Stimulated activated CD8-positive, alpha-beta memory T cell treated with anti-CD3 and anti-CD28 coated beads, Interleukin-7, amount 100 ng/mL, for 1 hour (primary cell): ENCODE measurements at regions not wholly inside any gene's neighbourhood (a gene's known extent, or its start where the extent isn't known, plus 50 kb on each side); places are given as distances from the start of the nearest gene placed in this dataset.

Experiments
- DNase-seq, 2 donors: peaks; one replicate each; pipeline ENCODE4 v3.0.0-alpha.2; 2020; ENCODE audit warnings: low read depth in 2 of 2

DNA sequence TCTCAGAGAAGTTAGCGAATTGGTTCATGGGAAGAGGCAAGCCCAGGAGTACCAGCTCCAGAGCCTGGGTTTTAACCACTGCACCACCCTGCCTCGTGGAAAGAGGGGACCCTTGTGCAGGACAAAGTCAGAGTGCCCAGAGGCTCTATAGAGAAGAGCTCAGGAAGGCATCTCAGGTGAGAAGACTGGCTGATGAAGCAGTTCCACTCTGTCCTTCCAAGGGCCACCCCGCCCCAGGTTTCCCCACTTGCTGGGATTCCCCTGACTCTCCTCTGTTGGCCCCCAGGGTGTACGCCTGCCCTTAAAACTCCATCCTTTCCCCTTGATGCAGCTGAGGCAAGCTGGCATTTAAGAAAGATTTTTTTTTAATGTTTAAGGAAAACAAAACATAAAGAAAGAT lies 265.8 kb downstream of the BUD13 start:
- no peak for DNase-seq

DNA sequence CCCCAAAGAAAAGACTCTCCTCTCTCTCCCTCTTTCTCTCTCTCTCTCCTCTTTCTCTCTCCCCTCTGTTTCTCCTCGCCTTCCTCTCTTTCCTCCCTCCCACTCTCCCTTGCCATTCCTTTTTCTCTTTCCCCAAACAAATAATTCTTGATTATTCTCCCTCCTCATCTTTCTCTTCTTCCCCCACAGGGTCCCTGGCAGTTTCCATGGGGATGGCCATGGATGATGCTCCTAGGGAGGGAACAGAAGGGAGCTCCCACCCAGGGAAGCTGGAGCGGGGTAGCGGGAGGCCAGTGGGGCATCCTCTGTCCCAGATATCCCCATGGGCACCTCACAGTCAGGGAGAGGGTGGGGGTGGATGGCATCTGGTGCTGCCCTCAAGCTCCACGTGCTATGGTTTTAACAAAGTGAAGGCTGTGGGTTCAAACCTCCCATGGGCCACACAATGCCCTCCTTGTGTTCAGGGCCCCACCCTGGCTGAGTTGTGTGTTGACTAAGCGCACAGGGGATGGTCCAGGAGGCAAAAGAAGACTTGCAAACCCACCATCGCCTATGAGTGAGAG lies 266.4 kb downstream of the BUD13 start:
- no peak for DNase-seq

DNA sequence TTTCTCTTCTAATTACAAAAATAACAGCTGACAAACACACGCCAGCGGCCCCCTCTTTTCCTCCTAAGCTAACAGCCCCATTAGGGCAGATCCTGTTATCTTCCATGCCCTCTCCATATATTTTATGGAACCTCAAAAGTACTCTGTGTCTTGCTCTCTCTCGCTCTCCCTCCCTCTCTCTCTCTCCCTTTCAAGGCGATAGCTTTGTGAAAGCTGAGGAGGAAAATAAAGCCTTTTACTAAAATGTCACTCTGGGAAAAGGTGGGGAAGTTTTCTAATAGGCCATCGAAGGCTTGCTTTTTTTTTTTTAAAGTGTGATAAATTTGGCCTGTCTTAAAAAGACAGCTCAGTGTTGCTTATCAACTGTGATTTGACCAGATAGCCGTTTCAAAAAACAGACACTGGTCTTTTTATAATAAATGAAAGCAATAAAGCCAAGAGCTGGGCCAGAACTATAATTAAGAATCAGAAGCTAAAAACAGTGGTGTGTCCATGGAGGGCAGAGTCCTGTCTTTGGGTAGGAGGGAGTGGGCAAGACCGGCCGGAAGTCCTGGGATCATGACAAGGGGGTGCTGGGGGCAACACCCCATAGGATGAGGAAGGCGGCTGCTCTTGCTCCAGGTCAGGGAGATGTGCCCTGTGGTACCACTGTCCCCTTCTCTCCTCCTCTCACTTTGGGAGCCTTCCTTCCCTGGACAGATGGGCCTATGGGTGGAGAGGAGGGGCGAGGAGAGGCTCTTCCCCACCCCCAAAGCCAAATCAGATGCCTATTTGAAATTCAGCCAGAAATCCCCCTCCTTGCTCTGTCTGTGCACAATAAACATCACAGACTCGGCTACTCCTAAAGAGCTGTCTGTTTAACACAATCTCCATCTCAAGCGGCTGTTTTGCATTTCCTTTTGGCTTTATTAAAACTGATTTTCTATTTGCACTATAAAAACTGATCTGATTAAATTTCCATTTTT lies 267.2 kb downstream of the BUD13 start:
- DNase-seq, result no peak

DNA sequence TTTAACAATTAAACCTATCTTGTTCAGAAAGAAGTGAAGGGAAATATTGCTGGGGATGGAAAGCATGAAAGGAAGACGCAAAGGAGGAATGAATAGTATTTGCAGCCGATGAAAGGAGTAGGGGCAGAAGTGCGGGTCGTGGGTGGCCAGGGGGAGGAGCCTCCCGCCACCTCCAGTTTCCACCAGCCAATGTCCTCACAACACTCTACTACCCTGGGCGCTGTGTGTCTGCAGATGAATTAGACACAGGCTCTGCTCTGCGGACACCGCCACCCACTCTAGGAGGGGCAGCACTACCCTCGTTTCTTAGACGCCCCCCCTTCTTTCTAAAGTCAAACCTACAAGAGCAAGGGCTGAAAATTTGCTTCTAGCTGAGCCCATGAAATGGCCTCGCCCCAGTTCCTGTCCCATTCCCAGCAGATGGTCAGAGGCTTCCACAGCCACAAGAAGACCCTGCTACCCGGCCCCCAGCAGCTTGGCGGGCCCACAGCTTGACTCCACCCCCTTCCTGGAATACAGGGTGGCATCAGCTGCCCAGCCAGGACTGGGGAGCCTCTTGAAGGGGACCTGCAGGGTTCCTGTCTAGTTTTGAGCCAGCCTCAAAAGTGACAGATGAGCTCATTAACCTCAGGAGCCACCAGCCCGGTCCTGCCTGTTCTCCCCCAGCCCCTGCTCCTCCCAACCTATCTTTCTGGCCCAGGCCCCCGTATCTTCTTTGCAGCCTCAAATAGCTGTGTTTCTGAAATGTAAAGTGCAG lies 268.1 kb downstream of the BUD13 start:
- no peak for DNase-seq

DNA sequence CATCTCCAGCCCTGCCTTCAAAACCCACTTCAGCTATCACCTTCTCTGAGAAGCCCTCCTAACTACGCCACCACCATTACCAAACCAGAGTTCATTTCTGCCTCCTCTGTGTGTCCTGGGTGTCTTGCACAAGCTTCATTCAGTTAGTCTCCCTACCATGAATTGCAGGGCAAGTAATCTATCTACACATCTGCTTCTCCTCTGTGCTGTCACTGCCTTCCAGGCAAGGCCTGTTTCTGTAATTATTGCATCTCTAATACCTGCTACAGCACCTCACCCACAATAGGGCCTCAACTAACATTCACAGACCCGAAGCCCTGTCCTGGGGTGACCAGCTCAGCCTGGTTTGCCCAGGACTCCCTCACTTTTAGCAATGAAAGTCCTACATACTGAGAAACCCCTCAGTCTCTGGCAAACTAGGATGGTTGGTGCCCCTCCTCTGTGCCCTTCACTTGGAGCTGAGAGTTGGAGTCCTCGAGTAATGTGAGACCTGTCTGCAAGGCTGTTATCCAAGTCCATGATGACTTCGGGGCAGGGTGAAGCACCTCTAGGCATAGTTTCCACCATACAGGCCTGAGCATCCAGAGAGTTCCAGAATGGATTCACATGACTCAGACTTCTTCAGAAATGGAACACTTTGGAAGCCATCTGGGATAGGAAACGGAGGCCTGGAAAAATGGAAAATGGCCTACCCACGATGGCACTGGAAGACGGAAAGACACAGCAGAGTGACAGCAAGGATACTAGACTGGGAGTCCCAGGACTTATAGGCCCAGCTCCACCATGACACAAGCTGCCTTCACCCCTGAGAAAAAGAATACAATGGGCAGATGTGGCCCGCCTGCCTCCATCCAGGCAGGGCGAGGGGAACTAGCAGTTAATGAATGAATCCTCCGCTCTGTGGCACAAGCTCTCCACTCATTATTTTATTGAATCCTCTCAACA lies 269.3 kb downstream of the BUD13 start:
- DNase-seq, result no peak

DNA sequence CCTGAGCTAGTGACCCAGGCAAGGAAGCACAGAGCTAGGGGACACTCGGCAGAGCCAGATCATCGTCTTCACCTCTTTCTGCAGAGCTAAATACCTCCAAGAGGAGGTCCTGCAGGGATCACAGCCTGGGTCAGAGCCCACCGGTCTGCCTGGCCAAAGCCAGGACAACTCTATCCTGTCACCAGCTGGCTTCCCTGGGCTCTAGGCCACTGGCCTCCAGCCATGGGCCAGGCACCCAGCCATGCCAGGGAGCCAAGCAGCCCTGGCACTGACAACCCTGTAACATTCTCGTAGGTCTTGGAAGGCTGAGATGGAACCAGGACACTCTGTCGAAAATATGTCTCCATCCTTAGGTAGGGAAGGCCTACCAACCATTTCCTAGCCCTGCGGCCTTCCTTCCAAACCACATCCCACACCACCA lies 270.1 kb downstream of the BUD13 start:
- DNase-seq, result no peak

DNA sequence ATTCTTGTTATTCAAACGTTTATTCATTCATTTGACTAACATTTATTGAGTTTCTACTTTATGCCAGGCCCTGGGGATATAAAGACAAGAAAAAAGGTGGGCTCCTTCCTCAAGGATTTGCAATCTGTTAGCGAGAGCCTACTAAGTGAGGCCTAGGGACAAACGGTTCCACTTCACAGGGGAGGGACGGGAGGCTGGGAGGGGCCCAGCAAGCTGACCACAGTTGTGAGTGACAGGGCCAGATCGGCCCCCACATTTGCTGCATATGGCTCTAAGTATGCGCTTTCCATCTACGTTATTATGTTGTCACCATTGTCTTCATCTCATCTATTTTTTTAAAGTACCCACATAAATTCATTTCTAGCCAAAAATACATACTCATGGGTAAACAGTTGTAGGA lies 271.1 kb downstream of the BUD13 start:
- DNase-seq, result no peak

DNA sequence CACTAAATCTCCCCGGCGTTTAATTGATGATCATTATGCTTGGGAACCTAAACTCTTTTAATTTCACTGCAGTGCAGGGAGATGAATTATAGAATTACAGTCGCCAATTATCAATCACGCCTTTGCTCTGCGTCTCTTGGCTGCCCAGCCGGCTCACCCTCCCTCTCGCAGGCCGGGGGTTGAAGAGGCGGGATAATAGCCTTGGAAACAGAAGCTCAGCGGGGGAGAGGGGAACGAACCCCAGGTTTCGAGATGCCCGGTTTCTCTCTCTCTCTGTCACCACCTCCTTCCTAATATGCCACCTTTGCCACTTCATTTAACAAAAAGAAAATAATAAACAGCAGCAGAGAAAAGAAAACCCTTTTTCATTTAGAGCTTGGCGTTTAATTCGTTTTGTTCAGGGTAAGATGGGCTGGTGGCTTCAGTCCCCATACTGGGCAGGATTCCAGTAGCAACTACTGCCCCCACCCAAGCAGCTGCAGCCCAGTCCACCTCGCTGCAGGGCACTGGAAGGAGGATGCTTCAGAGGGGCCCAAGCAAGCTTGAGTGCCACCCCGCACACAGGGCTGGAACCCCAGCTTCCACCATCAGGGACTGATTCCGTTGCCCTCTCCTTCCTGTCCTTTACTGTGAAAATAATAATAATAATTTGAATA lies 271.7 kb downstream of the BUD13 start:
- DNase-seq, result no peak

DNA sequence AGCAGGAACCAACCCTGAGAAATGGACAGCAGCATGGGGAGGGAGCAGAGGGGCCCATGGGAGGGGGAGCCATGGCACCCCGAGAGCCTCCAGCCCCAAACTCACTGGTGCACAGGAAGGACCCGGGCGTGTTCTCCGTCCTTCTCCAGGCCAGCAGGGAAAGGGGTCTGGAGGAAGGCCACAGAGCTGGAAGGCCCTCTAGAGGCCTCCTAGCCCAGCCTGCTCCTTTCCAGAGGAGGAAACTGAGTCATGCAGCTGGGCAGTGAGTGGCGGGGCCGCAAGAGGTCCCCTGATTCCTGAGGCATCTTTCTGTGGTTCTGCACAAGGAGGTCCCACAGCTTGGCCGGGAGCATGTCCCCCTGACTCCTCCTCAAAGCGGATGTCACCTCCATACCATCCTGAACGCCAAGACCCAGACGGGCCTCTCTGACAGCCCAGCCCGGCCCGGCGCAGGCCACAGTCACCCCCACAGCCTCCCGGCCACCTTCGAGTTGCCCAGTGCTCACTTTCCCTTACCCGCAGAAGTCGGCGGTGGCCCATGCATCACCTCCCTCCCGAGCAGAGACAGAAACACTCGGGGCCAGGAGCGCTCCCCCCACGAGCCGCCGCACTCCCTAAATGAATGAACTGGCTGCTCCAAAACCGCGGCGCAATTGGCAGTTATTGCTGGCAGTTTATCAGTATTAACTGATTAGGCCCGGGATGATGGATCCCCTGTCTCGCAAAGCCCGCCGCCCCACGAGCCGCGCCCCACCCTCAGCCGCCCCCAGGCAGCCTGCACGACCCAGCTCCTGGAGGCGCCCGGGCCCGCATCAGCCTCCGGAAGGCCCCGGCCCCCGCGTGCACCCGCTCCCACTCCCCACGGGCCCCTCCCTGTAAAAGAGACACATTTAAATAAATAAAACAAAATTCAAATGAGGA lies 272.5 kb downstream of the BUD13 start:
- no peak for DNase-seq

DNA sequence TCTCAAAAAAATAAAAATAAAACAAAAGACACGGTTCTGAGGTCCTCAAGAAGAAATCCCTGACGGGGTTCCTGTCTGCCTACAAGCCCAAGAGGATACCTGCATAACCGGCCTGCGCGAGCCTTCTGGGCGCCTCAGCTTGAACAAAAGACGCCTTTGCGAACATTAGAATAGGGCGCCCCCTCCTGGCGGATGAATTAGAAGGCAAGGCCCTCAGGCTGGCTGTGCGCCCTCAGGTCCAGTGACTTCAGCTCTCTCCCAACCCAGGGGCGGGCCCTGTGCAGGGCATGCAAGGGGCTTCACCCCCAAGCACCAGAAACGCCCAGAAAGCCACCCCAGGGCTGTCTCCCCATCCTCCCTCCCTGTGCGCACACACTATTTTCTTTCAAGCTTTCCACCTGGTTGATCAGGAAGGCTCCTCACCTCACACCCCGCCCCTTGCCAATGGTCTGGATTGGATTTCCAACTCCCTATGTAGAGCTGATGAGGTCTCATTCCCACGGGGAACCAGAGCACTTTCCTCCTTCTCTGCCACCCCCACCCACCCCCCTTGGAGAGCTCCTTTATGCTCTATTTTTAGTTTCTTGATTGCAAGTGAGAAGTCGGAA lies 273.3 kb downstream of the BUD13 start:
- no peak for DNase-seq

DNA sequence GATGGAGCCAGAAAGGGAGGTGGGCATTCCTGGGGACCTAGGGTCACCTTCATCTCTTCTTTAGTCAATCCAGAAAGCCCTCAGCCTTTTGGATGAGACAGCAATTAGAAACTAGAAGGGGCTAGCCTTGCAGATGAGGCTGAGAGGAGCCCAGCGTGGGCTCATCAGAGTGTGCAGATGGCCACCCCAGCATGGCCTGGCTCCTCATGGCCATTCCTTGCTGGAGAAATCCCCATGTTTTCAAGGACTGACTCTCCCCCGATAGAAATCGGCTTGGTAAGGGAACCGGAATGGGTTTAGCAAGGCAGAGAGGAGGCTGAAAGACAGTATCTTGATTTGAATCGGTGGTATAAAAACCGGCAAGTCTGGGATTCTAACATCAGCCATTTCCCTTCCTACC lies 274.6 kb downstream of the BUD13 start:
- no peak for DNase-seq

DNA sequence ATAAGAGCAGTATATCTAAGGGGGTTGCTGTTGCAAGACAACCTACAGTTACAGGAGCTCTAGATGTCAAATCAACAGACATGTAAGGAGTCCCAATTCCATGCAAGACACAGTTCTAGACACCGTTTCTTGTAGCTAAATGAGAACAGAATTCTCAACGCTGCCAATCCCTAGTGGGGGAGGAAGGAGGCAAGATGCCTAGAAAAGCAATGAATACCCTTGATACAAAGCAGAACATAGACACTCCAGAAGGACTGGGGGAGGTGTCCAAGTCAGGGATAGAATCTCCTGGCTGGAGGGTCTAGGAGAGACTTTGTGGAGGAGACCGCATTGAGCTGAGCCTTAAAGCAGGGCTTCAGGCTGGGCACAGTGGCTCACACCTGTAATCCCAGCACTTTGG lies 280.2 kb downstream of the BUD13 start:
- no peak for DNase-seq

DNA sequence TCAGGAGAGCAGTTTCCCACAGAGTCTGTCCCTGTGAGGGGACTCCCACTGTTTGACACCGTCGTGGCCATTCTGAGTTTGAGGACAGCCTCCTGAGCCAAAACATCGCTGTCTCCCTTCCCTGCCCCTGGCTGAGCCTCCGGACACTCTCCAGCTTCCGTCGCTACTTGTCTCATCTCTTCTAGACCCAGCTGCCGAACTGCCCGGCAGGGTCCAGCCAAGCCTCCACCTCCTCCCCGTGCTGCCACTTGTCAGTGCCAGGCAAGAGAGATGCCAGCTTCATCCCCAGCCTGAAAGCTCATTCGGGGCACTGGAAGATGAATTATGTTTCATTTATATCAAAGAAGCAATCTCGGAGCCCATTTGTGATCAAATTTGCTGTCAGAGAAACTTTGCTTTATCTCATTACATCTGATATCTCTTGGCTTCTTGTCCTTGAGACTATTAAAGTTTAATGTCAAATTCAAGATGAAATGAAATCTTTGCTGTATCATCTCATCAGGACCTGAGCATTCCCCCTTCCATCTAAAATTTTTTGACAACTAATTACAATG lies 283.9 kb downstream of the BUD13 start:
- no peak for DNase-seq

DNA sequence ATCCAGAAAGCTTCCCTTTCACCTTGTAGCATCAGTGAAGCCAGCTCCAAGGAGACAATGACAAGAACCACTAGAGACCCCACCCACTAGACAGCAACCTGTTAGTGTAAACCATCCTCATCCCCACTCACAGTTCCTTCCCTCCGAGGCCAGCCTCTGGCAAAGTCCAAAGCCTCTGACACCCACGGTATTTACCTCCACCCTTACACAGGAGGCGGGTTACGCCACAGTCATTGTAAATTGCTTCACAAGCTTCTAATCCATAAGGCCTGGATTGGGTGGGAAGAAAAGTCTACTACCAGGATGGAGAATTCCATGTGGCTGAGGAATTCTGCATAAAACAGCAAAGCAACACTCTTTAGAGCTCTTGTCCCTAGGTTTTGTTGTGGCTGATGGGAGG lies 287.4 kb downstream of the BUD13 start:
- no peak for DNase-seq

DNA sequence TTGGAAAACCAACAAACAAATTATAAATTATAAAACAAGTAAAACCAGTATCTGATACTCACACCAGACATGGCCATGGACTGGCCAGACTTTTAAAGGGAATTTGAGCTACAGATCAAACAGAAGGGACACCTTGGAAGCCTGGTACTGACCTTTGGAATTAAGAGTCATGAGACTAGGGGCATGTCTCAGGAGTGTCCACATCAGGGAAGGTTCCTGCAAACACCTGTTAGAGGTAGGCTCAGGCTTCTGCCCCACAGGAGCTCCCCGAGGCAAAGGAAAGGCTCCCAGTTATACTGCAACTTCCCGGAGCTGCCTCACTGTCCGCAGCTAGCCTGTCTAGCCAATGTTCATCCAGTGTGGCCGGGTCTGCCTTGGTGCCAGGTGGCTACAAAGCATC lies 290.1 kb downstream of the BUD13 start:
- DNase-seq, result no peak

DNA sequence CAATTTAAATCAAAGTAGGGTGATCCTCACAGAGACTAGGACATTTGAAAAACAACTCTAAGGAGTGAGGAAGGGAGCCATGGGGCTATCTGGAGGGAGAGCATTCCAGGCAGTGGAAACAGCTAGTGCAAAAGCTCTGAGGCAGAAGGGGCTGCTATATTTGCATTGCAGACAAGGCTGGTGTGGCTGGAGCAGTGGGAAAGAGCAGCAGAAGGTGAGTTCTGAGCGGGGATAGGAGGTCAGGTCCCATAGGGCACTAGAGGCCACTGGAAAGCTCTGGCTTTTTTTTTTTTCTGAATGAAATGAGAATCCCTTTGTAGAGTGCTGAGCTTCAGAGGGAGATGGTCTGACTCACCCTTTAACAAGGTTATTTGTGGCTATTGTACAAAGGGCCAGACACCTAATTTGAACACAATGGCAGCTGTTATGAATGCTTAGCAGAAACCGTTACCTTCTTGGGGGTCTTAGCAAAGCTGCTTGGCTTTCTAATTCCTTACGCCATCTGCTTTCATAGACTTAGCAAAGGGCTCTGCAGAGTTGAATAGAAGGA lies 291.6 kb downstream of the BUD13 start:
- DNase-seq, result no peak

DNA sequence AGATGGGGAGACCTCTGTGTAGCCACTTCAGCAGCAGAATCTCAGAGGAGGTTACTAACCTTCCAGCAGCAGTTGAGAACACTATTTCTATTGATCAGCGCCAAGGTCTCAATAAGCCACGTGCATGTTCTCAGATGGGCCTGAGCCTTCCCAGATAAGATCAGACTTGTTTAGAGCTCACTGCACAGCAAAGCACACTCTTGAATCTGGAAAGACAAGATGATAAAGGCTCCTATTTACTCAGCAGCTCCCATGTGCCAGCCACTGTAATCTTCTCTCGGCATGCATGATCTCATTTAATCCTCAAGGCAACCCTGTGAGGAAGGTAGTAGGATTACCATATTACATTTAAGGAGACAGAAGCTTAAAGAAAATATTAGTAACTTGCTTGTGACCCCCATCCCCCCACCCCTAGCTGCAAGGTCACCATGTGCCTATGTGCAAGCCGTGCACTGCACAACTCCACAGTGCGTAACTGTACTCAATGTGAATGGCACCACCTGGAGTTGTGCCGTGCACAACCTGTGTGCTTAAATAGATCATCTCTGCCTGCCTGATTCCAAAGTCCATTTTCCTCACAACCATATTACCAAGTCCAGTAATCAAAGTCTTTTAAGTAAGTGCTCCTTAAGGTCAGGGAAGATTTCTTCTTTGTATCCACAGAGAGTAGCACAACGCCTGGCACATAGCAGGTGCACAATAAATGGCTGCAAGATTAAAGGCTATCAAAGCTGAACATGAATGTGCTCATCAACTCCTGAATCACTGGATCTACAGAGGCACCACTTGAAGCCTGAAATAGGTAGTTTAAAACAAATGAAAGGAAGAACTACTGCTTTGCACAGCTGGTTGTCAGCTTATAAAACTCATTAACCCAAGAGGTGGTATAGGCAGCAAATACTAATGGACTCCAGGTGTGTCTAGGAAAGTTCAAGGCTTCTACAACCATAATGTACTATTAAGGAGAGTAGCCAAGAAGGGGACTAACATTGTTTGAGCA lies 293.8 kb downstream of the BUD13 start:
- DNase-seq, result no peak

DNA sequence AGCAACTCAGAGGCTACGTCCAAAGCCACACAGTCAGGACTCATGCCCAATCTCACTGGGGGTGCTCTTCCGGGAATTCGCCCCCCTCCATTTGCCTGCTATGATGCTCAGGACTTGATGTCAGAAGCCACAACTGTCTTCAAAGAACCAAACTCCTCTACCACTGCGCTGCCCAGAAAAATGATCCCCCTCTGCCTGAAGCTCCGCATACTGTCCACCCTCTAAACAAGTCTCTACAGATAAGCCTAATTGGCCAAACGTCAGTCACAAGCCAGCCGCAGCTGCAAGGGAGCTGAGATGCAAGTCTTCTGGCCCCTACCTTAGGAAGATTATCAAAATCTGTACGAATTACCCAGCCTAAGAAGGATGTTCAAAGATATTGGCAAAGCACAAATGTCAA lies 294.6 kb downstream of the BUD13 start:
- no peak for DNase-seq
